ENCODE measurements at regions not wholly inside any gene's neighbourhood (a gene's known extent, or its start where the extent isn't known, plus 50 kb on each side); places are given as distances from the start of the nearest gene placed in this dataset.

DNA sequence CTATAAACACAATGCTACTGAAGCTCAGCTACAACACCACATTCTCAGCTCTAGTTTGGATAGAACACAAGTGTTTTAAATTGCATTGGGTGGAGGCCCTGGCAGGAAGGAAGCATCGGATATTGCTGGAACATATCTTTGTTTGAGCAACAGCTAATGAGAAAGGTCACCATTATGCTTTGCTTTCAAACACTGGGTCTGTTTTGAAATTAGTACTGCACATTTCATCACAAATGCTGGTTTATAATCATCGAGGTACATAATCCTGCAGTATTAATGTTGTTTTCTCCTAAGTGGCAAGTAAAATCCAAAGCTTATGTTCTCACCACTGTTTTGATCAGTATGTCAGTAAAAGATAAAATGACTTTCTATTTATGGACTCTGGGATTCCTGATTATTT lies 61.5 kb upstream of the ARHGAP29 start (continued):
- no peak for TF ChIP-seq MNT (IDR thresholded peaks at IDR 0.05)
- no peak for TF ChIP-seq ZNF607 (CRISPR knock-in tag; IDR thresholded peaks at IDR 0.05; ENCODE audit: borderline replicate concordance)
- no peak for TF ChIP-seq MAZ (IDR thresholded peaks at IDR 0.05; ENCODE audit: borderline replicate concordance, low read depth, low read length)
- TF ChIP-seq MAZ (CRISPR knock-in tag; IDR thresholded peaks at IDR 0.05; ENCODE audit: low read depth), result no peak
- TF ChIP-seq HBP1 (CRISPR knock-in tag; IDR thresholded peaks at IDR 0.05; ENCODE audit: low read depth), result no peak
- no peak for TF ChIP-seq ZNF557 (CRISPR knock-in tag; IDR thresholded peaks at IDR 0.05)
- no peak for TF ChIP-seq LRRFIP1 (CRISPR knock-in tag; conservative IDR thresholded peaks at IDR 0.05)
- 0 out of 2 replicates have a peak, but pooled peaks have one; percentile 21 for TF ChIP-seq THAP11 (CRISPR knock-in tag; IDR thresholded peaks at IDR 0.05)
- no peak for TF ChIP-seq ZSCAN21 (CRISPR knock-in tag; IDR thresholded peaks at IDR 0.05; ENCODE audit: borderline replicate concordance)
- no peak for TF ChIP-seq ZNF776 (CRISPR knock-in tag; IDR thresholded peaks at IDR 0.05)
- TF ChIP-seq, protein P1, sequence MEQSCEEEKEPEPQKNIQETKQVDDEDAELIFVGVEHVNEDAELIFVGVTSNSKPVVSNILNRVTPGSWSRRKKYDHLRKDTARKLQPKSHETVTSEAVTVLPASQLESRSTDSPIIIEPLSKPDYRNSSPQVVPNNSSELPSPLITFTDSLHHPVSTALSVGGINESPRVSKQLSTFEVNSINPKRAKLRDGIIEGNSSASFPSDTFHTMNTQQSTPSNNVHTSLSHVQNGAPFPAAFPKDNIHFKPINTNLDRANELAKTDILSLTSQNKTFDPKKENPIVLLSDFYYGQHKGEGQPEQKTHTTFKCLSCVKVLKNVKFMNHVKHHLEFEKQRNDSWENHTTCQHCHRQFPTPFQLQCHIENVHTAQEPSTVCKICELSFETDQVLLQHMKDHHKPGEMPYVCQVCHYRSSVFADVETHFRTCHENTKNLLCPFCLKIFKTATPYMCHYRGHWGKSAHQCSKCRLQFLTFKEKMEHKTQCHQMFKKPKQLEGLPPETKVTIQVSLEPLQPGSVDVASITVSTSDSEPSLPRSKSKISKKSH (CRISPR knock-in tag; IDR thresholded peaks at IDR 0.05; ENCODE audit: borderline replicate concordance), result no peak
- TF ChIP-seq PRDM15 (CRISPR knock-in tag; IDR thresholded peaks at IDR 0.05), result no peak
- peak; percentile 57 for TF ChIP-seq GATAD2A (CRISPR knock-in tag; IDR thresholded peaks at IDR 0.05)
- TF ChIP-seq DR1 (CRISPR knock-in tag; IDR thresholded peaks at IDR 0.05), result no peak
- no peak for TF ChIP-seq KMT2A (CRISPR knock-in tag; IDR thresholded peaks at IDR 0.05)
- TF ChIP-seq WIZ (CRISPR knock-in tag; IDR thresholded peaks at IDR 0.05), result no peak
- no peak for TF ChIP-seq RNF2 (conservative IDR thresholded peaks at IDR 0.05; ENCODE audit: low read depth)
- no peak for TF ChIP-seq NFYB (CRISPR knock-in tag; IDR thresholded peaks at IDR 0.05)
- TF ChIP-seq ZNF569 (CRISPR knock-in tag; IDR thresholded peaks at IDR 0.05; ENCODE audit: borderline replicate concordance), result no peak
- TF ChIP-seq ATF4 (CRISPR knock-in tag; IDR thresholded peaks at IDR 0.05), result peak in 1 of 2 experiments; percentile 94; a peak in 2 of 4 replicates

Data from HepG2 (cell line).